HS-5 (cell line): ENCODE measurements at regions not wholly inside any gene's neighbourhood (a gene's known extent, or its start where the extent isn't known, plus 50 kb on each side); places are given as distances from the start of the nearest gene placed in this dataset.
"Not testable (repeated sequence)": the region's sequence is repeated elsewhere in the genome, so short reads cannot be mapped to it uniquely, and the experiment has no call there.

Source experiments
- DNase-seq: peaks from one replicate; pipeline ENCODE4 v3.0.0-alpha.2; 2012; ENCODE audit warnings: low read depth

DNA sequence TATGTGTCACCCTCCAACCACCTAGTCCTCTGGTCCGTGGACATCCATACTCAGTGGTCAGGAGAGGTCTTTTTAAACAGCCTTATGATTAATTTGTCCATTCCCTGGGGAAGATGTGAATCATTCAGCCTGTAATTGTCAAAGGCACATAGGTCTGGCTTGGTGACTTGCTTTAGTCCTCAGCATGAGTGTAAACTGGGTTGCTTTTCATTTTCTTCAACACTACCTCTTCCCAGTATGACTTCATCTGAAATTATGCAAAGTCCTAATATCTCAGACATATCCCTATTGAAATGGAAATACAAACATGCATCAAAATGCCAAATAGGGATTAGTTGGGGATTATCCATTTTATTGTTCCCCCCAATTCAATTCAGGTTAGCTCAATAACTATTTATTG is 208.3 kb upstream of the AMOT start:
- no peak for DNase-seq

DNA sequence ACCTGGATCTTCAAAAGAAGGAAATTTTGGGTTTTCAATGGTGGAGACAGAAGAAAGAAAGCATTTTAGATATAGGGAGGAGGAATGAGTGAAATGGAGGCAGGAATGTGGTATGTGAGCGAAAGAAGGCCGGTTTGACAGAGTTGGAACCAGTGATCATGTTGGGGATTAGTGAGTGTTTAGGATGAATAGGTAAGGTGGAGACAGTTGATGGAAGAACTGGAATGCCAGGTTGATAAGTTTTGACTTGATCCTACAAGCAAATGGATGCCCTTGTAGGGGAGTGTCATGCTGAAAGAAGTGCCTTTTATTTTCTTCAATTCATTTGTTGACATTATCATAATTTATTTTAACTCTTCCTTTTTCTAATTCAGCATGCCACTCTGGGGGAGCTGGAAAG is 207.8 kb upstream of the AMOT start:
- DNase-seq: no peak

DNA sequence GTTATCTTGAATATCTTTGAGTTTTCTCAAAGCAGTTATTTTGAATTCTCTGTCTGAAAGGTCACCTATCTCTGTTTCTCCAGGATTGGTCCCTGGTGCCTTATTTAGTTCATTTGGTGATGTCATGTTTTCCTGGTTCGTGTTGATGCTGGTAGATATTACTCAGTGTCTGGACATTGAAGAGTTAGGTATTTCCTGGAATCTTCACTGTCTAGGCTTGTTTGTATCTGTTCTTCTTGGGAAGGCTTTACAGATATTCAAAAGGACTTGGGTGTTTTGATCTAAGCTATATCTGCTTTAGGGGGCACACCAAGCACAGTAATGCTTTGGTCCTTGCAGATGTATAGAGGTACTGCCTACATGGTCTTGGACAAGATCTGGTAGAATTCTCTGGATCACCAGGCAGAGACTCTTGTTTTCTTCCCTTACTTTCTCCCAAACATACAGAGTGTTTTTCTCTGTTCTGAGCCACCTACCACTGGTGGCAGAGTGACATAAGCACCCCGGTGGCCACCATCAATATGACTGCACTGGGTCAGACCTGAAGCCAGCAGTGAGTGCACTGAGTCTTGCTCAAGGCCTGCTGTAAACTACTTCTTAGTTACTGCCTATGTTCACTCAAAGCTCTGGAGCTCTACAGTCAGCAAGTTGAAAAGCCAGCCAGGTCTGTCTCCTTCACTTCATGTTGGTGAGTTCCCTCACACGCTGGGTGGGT is 193.5 kb upstream of the AMOT start:
- no peak for DNase-seq

DNA sequence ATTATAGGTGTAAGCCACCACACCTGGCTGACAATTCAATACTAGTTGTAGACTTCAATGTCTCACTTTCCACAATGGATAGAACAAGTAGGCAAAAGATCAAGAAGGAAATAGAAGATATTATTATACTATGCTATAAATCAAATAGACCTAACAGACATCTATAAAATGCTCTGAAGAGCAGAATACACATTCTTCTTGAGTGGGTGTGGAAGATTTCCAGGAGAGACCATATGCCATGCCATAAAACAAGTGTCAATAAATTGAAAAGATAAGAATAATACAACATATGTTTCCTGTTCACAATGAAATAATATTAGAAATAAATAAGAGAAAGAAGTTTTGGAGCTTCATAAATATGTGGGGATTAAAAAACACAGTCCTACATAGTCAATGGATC is 179.3 kb upstream of the AMOT start:
- DNase-seq: no peak

DNA sequence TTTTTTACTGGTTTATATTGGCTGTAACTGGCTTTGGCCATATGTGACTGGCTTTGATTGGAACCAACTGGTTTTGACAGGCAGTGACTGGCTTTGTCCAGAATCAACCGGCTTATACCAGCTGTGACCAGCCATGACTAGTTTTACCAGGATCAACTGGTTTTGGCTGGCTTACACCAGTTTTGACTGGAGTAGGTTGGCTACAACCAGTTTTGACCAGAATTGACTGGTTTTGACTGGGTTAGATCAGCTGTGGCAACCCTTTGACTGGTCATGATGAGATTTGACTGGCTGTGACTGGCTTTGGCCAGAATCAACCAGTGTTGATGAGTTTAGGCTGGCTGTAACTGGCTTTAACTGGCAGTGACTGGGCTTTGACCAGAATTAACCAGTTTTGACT is 169.2 kb upstream of the AMOT start:
- no peak for DNase-seq

DNA sequence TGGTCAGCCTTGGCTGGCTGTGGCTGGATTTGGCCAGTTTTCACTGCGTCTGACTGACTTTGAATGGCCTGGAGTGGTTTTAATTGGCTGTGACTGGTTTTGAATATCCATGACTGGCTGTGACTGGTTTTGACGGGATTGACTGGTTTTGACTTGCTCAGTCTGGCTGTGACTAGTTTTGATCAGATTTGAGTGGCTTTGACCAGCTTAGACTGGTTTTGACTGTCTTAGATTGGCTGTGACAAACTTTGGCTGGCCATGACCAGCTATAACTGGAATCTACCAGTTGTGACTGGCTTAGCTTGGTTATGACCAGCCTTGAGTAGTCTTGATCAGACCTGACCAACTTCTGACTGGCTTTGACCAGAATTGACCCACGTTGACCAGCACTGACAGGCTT is 168.4 kb upstream of the AMOT start:
- DNase-seq: no peak

DNA sequence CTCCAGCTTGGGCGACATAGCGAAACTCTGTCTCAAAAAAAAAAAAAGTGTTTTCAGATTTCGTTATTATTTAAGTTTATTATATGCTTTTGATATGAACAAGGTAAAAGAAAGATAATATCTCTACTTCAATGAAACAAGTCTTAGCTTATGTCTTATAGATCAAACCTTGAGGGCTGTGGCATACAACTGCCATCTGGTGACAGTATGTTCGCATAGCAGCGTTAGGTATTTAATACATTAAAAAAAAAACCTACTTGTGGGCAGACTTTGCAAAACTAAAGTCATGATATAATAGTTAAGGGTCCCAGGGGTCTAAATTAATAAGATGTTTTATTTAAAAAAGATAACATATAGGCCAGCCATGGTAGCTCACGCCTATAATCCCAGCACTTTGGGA is 161.2 kb upstream of the AMOT start:
- no peak for DNase-seq

DNA sequence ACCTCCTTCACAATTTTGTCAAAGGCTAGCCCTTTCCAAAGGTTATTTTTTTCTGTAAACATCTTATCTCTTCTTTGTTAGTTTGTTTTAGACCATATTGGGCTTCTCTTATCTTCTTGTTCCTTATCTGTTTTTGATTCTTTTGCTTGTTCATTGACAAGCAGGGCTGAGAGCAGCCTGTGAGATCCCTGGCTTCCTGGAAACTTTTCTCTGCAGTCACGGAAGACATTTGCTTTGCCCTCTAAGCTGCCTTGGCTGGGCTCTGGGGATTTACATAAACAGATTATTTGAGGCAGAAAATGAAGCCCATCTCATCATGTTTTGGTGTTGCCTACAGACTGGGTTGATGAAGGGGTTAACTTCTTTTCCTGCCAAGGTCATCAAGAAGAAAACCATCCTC is 157.4 kb upstream of the AMOT start:
- no peak for DNase-seq

DNA sequence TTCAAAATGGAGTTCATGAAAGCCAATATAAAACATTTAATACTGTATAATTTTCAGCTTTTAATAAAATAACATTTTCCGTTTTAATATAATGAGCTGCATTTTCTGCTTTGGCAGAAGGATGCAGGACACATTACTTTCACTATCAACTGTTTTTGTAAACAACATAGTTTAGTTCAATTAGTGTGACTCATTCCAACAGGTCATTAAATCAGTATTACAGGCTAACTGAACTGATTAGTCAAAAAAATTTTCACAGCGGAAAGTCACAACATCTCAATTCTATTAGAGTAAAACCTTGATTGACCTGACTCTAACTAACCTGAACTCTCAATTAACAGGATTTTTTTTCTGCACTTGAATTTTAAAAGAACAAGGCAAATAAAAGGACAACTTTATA is 151.2 kb upstream of the AMOT start:
- no peak for DNase-seq

DNA sequence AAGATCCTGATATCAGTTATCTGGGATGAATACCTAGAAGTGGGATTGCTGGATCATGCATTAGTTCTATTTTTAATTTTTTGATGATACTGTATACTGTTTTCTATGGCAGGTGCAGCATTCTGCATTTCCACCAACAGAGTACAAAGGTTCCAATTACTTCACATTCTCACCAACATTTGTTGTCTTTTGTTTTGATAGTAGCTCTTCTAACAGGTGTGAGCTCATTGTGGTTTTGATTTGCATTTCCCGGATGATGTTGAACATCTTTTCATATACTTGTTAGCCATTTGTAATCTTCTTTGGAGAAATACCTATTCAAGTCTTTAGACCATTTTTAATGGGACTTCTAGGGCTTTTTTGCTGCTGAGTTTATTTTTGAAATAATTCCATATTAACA is 139.2 kb upstream of the AMOT start:
- no peak for DNase-seq

DNA sequence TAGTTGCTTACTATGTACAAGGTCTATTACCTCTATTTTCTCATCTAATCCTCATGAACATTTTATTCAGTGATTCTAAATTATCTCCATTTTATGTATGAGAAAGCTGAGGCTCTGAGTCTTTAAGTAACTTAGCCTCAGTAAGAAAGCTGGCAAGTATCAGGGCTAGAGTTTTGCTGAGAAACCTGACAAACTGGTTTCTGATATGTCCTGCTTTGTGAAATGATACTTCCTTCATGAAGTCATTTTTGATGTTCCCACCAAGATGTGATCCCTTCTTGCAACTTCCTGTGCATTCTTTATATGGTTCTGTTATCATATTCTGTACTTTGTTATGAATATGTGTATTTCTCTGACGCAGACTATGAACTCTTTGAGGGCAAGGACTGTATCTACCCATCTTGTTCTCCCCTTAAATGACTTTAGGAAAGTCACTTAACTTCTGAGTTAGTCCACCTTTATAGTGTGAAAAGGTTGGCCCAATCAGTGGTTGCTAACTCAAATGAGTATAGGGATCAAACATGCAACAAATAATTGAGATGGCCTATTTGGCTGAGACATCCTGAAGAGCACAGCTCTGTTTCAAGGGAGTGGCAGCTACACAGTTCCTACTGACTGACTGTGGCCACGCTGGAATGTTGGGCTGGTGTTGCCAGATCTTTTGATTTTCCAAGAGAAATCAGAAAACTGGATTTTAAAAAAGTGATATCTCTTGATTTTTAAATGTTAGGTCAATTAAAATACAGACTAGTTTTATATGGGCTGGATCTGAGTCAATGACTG is 127.9 kb upstream of the AMOT start:
- no peak for DNase-seq

DNA sequence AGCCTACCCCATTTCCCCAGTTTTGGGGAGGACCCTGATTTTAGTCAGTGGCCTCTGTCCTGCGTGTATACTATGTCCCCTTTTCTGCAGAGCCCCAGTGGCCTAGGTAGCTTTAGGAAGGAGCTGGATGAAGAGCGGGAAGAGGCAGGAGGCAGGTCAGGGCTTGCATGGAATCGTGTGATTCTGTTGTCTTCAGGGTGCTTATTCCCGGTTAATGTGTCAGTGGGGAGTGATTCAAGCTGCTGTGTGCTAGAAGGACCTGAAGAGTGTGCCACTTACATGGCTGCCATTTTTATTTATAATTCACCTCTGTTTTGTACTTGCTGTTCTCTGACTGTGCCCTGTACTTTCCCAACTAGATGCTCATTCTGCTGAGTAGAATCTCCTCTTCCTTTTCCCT is 127.3 kb upstream of the AMOT start:
- DNase-seq: no peak

DNA sequence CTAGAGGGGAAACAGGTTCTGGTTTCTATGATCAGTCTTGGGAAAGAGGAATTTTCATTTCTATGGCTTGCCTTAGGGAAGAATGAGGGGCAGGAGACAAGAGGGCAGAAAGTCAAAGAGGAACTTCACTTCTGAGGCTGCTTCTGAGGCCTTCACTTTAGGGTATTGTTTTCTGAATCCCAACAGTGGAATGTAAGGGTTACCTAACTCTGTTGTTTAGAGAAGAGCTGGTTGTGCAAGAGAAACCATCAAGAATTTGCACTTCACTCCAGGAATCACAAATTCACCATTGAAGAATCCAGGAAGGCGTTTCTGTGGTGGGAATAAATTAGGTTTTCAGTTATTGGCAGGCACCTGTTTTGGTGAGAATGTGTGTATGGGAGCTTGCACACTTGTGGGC is 126.7 kb upstream of the AMOT start:
- peak; percentile 24 for DNase-seq

DNA sequence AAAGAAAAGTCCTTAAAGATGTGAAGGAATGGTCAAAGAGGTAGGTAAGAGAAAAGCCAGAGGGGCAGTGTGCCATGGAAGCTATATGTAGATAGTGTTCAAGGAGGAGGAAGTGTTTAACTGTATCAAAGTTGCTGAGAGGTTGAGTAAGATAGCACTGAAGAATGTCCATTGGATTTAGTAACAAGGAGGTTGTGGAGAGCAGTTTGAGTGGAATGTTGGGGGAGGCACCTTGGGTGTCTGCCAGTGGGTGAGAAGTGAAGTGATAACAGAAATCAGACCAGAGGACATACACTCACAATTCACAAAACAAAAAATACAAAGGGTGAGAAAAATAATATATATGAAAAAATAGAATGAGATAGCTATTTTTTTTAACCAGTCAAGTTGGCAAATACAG is 121.3 kb upstream of the AMOT start:
- peak; percentile 11 for DNase-seq

DNA sequence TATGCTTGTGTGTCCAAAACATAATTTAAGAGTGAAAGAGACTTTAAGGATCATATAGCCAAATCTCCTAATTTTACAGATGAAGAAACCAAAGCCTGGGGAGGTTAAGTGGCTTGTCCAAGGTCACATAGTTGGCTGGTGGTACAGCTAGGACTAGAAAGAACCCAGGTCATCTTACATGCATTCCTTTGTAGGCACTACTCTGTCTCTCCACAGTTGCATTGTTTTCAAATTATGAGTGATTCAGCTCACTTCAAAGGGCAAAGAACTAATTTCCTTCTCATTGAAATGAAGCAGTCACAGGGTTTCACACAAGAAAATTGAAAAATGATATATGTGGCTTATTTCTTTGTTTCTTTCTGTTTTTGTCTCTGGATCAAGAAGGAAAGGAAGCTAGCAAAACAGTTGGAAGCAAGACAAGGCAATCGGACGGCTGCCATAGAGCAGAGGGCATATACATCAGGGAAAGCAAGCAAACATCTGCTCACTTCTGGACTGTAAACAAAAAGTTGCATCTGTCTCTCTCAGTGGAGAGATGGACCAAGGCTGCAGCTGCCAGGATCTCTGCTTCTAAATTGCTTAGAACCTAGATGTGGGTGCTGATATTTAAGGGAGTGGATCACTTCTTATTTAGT is 107.5 kb upstream of the AMOT start:
- DNase-seq: no peak

DNA sequence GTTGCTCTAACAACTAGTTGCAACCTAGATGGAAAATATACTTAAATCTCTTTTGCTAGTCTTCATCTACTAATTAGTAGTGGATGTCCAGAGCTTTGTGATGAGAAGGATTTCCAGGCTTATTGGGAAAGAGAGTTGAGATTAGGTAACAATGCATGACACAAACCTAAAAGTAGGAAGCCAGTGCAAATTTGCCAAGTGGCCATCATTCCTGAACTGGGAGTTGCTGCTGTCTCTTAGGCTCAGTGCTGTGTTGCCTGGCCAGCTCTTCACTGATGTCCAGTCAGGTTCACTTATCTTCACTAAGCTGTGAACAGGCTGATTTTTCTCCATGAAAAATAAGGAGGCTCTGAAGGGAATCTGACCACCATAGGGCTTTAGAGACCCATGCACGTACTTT is 105.6 kb upstream of the AMOT start:
- no peak for DNase-seq

DNA sequence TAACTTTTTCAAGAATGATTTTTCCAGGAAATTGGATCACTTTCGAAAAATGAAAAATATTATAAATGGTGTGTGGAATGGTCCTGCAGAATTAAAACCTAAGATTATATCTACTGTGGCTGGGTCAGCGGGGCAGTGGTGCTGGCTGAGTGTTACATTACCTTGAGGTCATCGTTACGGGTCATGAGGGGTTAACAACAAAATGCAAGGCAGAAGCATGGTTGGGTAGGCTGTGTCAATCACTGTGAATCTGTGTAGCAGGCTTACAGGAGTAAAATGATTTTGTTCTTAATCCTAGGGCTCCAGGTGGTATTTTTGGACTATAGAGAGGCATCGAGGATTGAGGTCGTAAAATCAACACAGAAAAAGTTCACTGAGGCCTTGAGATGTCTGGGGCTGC is 105.2 kb upstream of the AMOT start:
- no peak for DNase-seq

DNA sequence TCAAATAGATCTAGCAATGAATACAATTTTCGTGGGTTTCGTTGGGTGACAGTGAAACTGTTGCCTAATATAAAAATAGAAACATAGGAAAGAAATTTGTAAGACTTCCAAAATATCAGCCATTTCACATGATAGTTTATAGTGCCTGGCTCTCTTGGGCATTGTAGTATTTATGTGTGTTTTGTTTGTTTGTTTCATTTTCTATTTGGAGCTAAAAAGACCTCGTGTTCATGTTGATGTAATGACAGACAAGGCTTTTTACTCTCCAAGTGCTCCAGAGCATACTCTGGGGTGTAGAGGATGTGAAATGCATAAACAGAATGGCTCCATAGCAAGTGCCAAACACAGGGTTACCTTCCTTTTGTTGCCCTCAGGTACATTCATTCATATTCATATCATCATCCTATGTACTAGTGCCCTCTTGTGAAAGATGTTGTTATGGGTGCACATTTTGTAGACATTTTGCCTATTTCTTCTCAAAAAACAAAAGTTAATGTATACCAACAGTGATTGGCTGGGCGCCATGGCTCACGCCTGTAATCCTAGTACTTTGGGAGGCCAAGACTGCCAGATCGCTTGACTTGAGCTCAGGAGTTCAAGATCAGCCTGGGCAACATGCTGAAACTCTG is 100.7 kb upstream of the AMOT start:
- no peak for DNase-seq

DNA sequence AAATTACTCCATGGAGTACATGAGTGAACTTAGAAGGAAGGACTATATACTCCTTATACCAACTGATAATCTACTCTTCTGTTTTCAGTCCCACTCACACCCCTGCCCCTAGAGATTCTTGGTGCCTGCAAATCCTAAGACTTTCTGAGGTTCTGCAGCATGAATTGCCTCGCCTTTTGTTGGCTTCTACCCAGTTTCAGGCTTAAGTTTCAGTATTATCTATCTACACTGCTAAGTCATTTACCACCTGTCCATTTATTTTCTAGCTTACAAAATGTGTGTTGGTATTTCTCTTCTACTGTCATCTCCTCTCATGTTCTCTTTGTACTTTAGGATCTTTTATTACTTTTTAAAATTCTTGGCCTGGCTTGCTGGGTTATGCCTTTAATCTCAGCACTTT is 94.4 kb upstream of the AMOT start:
- no peak for DNase-seq

DNA sequence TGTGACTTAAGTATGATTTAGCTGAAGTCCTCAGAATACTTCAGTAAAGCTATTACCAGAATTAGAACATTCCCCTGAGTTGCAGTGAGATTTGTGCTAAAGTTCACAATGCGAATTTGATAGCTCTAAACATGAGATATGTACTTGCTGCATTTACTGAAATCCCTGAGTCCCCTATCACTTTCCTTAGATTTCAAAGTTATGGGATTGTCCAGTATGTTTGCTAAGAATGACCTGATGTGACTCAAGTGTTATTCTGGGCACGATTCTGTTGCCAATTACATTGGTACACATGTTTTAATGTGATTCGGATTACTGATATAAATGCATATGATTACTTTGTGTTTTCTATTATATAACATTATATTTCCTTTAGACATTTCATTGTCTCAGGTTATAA is 91.3 kb upstream of the AMOT start:
- DNase-seq: no peak

DNA sequence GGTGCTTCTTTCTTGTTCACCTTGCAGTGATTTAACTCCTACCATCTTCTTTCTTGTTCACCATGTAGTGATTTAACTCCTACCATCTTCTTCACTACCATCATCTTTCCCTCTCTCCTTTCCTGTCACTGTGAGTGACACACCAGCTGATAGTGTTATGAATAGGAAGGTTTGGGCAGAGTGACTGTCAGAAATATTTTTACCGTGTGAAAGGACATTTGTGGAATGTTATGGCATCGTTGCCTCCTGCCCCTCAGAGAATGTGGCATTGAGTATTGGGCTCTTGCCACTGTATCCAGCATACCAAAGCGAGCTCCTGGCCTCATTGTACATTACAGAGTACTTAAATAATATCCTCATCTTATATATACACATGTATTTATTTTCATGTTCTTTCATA is 90.8 kb upstream of the AMOT start:
- no peak for DNase-seq

DNA sequence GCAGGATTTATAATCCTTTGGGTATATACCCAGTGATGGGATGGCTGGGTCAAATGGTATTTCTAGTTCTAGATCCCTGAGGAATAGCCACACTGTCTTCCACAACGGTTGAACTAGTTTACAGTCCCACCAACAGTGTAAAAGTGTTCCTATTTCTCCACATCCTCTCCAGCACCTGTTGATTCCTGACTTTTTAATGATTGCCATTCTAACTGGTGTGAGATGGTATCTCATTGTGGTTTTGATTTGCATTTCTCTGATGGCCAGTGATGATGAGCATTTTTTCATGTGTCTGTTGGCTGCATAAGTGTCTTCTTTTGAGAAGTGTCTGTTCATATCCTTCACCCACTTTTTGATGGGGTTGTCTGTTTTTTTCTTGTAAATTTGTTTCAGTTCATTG is 82.8 kb upstream of the AMOT start:
- DNase-seq: not testable (repeated sequence)

DNA sequence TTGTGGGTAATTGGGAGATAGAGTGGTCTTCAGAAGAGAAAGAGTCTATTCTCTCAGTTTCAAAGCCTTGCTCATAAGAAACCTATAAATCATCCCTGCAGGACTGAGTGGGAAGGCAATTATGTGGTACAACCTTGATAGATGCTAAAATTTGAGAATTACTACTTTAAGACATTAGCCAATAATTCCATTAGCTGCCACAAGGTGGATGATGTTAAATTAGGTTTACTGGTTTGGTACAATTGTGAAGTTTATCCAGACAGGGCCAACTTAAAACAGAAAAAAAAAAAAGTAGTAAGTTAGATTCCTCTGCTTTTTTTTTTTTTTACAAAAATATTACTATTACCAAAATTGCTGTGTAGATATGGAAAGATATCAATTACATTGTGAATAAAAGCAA is 73.2 kb upstream of the AMOT start:
- no peak for DNase-seq
